SW 1271 (cell line): ENCODE measurements at regions not wholly inside any gene's neighbourhood (a gene's known extent, or its start where the extent isn't known, plus 50 kb on each side); places are given as distances from the start of the nearest gene placed in this dataset.

Experiments used
- DNase-seq, 2 experiments: peaks; one replicate each; lab custom pipeline; 2025; lab: John Stamatoyannopoulos, UW

DNA sequence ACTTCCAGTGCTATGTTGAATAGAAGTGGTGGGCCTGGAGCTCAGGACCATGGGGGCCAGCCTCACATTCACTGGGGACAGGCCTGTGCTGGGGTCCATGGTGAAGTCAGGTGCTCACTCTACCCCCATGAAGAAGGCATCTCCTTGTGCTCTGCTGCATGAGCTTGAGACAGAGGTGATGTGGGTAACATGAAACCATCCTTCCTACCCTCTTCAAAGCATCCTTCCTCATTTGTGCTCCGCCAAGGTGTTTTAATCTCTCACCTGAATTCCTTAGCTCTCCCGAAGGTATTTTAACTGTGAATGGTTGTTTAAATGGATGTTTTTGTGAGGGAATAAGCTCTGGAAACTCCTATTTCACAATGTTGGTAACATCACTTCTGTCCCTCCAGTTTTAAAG lies 209.6 kb upstream of the PCSK2 start:
- DNase-seq, result no peak

DNA sequence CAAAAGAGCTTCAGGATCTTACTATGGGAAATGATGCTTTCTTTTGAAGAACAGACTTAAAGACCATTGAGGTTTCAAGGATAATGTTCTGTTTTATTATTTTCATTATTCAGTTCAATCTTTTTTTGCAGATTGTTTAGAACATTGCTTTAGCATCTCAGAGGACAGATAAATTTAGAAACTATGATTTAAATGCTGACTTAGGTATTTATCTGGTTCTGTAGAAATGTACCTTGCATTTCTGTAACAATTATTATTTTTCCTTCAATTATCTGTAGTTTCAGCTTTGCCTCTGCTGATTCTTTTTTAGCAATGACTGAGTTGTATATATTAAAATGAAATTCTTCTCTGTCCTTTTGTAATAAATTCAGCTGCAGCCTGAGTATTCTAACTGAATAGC lies 205.4 kb upstream of the PCSK2 start:
- DNase-seq, result no peak

DNA sequence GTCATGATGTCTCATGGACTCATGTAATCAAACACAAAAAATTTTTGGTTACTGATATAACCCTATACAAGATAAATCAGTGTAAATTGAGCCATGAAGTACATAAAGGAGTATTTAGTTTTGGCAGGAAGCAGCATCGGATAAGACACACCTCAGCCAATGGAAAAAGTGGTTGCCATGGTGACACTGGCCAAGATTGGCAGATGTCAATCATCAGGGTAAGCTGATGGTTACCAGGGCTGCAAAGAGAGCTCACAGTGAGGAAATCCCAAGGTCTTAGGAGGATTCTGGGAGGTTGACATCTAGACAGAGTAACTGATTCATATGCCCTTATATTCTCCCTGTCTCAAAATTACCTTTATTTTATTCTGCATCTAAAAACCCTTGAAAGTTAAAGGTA lies 203.8 kb upstream of the PCSK2 start:
- DNase-seq, result no peak

DNA sequence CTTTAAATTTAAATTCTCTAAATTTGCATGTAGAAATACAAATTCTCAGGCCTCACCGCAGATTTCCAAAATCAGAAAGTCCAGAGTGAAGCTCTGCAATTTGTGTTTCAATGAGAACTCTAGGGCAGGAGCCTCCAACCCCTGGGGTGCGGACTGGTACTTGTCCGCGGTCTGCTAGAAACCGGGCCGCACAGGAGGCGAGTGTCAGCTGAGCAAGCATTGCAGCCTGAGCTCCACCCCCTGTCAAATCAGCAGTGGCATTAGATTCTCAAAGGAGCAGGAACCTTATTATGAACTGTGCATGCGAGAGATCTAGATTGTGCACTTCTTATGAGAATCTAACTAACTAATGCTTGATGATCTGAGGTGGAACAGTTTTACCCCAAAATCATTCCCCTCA lies 203.0 kb upstream of the PCSK2 start:
- no peak for DNase-seq

DNA sequence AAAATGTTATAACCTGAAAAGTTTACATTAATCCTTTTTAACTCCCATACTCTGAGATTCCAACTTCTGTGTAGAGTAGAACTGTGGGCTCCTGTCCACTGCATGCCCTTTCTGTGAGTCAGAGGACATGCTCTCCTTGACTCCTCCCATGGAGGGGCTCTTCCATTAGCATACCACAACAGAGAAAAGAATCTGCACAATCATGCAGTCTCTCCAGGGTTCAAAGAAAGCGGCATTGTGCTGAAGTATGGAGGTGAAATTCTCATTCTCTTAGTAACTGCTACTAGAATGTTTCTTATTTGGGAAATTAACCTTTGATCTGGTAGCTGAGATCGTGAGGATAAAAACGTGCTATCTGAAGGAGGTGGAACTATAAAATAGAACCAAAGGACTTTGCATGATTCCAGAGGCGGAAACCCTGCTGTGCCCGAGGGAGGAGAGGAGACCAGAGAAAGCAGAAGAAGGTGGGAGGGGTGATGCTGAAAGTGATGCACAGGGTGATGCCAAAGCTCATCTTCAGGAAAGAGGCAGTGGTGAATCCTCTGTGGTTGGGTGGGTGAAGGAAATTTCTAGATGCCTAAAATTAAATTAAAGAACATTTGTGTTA lies 202.2 kb upstream of the PCSK2 start:
- no peak for DNase-seq

DNA sequence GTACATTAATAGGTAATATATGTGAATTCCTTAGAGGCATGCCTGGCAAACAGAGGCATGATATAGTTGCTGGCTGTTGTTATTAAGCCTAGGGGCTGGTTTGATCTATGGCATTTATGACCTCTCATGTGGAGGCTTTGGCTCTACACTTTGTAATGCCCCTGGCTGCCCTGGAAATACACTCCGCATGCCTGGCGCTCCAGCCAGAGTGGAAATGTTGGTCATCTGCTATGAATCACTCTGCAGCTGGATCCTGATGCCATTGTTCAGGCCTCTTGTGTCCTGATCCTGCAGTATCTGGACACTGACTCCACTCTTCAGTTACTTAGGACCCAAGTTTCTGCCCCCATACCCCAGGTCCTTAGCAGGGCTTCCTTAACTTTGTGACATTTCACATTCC lies 200.5 kb upstream of the PCSK2 start:
- no peak for DNase-seq

DNA sequence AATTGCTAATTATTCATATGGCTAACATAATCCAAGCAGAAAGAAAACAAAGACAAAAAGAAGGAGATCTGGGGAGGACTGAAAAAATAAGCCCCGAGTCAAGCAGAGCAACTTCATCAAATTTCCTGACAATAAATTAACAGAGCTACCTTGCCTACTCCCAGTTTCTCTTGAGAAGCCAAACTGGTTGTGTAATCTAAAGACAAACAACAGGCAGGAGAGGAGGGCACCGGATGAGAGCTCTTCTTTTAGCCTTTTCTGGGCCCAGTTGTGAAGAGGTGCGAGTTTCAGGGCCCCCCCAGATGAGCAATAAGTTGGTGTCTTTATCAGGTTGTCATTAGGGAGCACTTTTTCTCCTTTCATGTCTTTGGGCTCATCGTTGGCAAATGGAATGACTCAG lies 197.1 kb upstream of the PCSK2 start:
- DNase-seq, result no peak

DNA sequence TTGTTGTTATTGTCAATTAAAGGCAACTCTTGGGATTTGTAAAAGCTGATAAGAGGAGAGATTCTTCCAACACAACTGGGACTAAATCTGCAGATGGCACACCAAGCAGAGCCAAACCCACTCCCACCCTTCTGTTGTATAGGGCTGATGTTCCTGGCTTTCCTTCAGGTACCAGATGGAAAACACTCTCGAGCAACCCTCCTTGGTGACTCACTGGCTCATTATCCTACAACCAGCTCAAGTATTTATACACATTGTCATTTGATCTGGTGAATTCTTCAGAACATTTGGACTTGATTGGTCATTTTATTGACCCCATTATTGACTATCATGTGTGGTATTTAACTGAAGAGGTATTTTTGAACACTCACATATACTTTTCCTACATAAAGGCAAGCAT lies 190.3 kb upstream of the PCSK2 start:
- no peak for DNase-seq

DNA sequence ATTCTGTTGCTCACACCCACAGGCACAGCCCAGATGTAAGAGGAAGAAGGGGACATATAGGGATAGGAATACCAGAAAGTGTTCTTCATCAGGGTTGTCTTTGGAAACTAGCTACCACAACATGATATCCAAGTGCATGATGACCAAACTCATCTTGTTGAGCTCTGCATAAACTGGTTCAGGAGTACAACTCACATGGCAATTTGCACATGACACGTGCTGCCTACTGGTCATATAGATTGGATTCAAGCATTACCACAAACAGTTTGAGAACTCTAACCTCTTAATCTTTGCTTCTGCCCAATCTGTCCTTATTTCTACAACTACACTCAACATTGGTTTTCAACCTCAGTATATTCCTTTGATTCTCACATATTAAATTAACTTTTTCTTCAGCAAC lies 184.7 kb upstream of the PCSK2 start:
- DNase-seq, result no peak

DNA sequence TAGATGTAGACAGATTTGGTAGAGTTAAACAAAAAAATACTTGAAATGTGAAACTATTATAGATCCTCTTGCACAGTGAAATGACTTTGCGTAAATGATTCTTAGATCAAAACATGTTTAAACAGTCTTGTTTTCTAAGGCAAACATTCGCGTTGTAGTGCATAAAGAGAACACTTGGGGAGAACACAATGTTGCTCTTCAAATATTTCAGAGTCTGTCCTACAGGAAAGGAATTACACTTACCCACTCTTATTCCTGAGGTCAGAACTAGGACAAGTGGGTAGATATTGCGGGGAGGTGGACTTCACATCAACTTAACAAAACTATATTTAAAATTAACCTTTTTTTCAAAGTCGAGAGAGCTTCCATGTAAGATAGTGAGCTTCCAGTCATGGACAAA lies 183.5 kb upstream of the PCSK2 start:
- no peak for DNase-seq

DNA sequence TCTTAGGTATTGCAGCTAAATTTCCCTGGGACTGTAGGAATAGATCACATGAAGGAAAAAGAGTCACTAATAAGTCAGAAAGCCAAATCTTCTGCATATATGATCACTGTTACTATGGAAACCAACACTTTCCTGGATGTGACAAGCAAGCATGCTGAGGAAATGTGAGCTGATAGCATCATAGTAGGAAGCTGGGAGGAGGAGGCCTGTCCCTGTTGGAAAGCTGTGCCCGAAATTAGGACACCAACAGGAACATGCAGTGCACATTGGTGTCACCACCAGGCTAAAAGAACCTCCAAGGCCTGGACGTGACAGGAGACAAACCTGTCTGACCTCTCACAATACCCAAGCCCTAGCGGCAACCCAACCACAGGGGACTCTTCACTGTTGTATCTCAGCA lies 181.9 kb upstream of the PCSK2 start:
- DNase-seq, result no peak

DNA sequence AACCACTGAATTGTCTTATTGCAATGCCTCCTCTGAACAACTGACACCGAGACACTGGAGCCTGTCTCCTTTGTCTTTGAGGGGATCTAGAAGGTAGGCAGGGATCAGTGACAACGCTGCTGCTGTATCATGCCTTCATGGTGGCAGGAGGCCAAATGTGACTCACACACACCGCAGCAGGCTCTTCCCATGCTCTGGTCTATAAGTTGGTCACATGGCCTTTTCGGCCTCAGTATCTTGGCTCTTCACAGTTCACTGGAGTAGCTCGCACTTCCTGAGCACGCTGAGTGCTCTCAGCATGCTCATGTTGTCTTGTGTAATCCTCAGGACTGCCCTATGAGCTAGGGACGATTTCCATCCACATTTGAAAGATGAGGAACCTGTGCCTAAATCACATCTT lies 167.4 kb upstream of the PCSK2 start:
- DNase-seq, result no peak

DNA sequence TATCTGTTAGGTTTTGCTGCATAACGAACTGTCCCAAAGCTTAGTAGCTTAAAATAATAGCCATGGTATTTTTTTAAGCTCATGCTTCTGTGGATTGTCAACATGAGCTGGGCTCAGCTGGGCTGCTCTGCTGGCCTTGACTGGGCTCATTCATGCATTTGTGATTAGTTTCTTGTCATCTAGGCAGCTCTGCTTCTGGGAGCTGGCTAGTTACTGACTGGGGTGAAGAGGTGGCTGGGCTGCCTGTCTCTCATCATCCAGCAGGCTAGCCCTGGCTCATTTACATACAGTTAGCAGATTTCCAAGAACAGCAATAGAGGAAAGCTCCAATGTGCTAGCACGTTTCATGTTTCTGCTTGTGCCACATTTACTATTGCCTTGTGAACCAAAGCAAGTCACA lies 165.1 kb upstream of the PCSK2 start:
- DNase-seq, result no peak

DNA sequence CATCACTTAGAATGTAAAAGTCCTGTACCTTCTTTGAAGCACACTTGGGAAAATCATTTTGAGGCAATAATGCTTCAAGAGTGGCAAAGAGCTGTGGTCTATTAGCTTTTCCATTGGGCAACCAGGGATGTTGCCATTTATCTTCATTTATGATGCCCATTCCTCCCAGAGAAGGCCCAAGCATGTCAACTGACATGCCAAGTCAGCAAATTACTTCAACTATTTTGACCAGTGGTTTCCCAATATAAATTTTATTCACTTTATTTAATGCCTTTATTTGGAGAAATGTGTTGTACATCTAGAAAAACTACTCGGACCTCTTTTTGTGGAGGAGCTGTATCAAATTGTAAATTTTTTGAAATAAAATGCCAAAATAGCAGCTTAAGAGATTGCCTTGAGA lies 164.1 kb upstream of the PCSK2 start:
- DNase-seq, result no peak

DNA sequence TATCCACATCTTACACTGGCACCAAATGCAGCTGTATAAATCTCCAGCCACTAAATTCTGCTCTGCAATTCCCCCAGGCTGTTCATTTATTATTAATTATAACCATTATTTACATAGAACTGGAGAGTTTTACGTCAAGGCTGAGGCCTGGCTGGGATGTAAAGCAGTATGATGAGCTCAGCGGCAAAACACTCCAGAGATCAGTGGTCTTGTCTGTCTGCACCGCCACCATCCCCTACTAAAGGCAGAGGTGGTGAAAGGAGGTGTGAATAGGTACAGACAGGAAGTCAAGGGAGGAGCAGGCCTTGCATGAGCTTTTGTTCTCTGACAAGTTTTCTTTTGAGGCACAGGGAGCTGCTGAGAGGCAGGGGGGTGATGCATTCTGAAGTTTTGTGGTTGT lies 159.9 kb upstream of the PCSK2 start:
- no peak for DNase-seq

DNA sequence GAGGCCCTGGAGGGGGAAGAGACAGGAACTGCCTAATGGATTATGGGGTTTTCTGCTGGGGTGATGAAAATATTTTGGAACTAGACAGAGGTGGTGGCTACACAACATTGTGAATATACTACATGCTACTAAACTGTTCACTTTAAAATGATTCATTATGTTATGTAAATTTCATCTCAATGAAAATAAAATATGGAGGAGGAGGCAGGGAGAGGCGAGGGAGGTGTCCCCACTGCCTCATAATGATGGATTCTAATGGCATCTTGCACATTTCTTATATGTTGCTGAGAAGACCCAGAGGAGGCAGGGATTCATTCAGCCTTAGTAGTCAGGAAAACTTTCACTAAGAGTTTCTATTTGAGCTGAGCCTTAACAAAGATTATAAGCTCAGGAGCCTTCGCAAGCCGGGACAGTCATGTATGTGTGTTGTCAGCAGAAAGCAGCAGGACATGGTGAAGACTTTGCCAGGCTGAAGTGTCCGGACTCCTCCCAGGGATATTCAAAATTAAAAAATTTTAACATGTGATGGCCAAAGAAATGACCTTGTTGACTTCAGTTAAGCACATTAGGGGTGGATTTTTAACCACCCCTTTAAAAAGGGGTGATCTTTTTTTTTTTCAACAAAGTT lies 158.6 kb upstream of the PCSK2 start:
- DNase-seq, result no peak

DNA sequence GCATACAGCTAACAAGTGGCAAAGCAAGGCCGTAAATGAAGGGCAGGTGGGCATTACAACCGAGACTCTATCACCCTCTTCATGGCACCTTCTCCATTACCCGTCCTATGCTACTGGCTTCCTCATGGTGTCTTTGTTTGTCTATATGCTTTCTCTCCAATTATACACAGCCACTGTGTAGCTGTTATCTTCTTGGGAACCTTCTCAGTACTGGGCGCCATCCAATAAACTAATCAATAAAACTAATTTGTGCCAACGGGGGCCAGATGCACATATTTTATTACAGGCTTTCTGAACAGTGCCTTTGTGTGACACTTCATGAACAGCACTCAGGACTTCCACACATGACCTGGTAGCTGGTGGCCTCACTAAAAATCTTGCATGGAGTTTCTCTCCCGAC lies 149.8 kb upstream of the PCSK2 start:
- no peak for DNase-seq

DNA sequence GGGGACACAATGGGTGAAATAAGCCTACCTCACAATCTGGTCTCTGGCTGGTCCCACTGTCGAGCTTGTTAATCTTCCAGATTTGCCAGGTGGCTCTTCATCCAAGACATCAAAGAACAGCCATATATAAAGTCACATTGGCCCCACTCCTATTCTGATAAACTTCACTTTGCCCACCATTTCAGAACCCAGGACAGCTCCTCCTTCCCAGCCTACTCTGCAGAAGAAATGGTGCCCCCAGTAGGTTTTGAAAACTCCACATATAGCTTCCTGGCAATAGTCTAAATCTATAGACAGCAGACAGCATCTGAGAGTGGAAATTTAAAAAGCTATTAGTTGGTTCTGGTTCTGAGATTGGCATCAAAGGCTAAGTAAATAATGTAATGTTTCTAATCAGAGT lies 143.1 kb upstream of the PCSK2 start:
- no peak for DNase-seq

DNA sequence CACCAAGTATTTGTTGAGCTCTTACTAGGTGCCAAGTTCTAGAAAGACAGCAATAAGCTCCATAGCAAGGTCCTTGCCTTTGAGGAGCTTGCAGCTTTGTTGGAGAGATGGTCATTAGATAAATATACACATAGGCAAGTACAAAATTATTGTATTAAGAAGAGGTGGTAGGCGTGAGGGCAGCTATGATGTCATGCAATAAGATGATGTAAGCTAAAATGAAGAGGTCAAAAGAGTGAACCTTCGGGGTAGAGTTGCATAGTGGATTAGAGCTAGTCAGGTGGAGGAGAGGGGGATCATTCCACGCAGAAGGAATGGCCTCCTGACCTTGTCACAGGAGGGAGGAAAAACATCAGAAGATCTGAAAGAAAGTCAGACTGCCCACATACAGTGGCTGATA lies 141.9 kb upstream of the PCSK2 start:
- DNase-seq, result no peak

DNA sequence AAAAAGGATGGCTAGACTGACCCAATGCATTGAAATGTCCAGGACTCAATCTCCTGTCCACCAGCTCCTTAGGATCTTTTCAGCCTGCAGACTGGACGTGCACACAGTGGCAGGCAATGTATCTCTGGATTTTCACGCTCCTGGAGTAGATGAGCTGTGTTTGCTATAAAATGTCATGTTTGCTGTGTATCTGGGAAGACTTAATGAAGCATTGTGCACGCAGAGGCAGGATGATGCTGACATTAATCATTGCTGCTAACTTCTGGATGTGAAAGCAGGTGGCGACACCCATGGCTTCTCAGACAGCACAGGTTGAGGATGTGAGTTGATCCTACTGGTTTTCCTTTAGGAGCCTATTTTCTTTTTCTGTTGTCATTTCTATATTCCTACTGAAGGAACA lies 133.1 kb upstream of the PCSK2 start:
- DNase-seq, result no peak

DNA sequence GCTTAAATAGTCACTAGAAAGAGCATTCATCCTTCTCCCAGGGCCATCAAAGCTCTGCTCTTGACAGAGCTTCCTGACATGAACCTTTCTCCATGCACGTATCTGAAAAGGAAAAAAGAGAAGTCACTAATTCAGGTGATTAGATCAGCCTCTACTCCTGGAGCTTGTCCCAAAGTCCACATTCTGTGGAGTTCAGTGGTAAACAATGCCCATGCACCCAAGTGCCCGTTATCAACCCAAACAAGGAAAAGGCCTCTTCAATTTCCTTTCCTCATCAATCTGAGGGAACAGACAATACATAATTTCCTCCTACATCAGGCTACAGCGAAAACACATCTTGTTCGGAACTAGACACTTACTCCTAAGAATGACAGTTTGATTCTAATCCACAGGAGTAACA lies 129.2 kb upstream of the PCSK2 start:
- DNase-seq, result no peak

DNA sequence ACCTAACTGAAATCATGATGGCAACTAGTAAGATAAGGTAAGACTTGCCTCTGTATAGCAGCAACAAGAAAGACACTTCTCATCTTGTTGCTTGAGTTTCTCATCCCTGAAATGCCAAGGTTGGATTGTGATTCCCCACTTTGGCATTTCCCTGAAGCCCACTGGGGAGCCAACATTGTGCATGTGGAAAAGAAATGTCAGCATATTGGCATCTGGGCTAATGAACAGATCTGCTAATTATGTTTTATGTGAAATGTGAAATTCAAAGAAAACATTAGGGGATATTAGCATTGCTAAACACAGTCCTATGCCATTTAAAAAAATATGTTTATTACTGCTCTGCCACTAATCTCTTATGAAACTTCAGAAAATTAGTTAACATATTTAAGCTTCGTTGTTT lies 126.3 kb upstream of the PCSK2 start:
- DNase-seq, result no peak

DNA sequence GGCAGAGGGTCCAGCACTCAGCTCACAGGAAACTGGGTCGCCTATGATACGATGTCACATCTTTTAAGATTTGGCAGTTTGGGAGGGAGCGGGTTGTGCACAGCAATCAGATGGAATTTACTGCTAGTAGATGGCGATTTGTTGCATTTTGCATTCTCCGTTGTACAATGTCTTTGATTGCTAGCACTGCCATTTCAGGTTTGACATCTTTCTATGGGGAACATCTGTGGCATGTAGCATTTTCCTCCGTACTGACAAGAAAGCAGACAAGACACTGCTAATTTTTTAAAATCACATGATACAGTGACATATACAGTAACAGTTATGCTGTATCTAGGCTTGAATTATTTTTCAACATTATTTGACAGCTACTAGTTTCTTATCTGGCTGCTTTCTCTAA lies 119.7 kb upstream of the PCSK2 start:
- no peak for DNase-seq

DNA sequence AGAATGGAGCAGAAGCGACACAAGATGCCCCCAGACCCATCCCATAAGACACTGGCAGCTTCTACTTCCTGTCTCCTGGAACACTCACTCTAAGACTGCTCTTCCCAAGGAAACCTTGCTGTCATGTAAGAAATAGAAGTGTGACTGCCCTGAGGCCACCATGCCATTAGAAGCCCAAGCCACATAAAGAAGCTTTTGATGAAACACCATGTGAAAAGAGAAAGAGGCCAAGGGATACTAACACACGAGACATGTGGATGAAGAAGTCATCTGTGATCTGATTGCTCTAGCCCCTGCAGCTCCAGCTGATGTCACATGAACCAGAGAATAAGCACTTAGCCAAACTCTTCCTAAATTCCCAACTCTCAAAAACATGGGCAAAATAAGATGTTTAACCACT lies 117.9 kb upstream of the PCSK2 start:
- no peak for DNase-seq

DNA sequence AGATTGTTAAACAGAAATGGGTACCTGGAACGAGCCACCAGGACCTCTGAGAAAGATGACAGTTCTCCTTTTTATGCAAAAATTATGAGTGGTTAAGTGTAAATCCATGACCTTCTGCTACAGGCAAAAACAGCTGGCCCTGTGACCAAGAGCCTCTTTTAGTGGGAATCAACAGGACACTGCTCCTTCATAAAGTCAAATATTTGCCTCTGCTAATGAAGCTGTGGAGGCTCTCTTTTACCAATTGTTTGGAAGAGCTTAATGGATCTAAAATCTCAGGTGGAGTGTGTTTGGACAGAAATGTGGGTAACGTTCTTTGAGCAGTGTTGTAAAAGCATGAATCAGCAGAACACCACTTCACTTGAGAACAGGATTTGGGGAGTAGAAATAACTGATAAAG lies 117.5 kb upstream of the PCSK2 start:
- no peak for DNase-seq
